ENCODE measurements at regions not wholly inside any gene's neighbourhood (a gene's known extent, or its start where the extent isn't known, plus 50 kb on each side); places are given as distances from the start of the nearest gene placed in this dataset.
"Not testable (repeated sequence)": the region's sequence is repeated elsewhere in the genome, so short reads cannot be mapped to it uniquely, and the experiment has no call there.

DNA sequence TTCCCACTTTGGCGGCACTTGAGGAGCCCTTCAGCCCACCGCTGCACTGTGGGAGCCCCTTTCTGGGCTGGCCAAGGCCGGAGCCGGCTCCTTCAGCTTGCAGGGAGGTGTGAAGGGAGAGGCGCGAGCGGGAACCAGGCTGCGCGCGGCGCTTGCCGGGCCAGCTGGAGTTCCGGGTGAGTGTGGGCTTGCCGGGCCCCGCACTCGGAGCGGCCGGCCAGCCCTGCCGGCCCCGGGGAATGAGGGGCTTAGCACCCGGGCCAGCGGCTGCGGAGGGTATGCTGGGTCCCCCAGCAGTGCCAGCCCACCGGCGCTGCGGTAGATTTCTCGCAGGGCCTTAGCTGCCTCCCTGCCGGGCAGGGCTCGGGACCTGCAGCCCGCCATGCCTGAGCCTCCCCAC, 60.2 kb upstream of the GJB6 start:
- TF ChIP-seq, protein P1, sequence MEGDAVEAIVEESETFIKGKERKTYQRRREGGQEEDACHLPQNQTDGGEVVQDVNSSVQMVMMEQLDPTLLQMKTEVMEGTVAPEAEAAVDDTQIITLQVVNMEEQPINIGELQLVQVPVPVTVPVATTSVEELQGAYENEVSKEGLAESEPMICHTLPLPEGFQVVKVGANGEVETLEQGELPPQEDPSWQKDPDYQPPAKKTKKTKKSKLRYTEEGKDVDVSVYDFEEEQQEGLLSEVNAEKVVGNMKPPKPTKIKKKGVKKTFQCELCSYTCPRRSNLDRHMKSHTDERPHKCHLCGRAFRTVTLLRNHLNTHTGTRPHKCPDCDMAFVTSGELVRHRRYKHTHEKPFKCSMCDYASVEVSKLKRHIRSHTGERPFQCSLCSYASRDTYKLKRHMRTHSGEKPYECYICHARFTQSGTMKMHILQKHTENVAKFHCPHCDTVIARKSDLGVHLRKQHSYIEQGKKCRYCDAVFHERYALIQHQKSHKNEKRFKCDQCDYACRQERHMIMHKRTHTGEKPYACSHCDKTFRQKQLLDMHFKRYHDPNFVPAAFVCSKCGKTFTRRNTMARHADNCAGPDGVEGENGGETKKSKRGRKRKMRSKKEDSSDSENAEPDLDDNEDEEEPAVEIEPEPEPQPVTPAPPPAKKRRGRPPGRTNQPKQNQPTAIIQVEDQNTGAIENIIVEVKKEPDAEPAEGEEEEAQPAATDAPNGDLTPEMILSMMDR (IDR thresholded peaks at IDR 0.05; ENCODE audit: insufficient read depth, low read length, poor library complexity, severe bottlenecking), result not testable (repeated sequence)
- not testable (repeated sequence) for TF ChIP-seq EZH2phosphoT487 (conservative IDR thresholded peaks at IDR 0.05; ENCODE audit: low read length)
